ENCODE measurements at regions not wholly inside any gene's neighbourhood (a gene's known extent, or its start where the extent isn't known, plus 50 kb on each side); places are given as distances from the start of the nearest gene placed in this dataset.

- H3K27me3 ChIP-seq (ENCODE audit: control insufficient read depth, insufficient read depth, low read length), result no peaks in the 10 kb centered on the region
- no peaks in the 10 kb centered on the region for H3K79me1 ChIP-seq (ENCODE audit: low read depth in 1 of 2, low read length in 2 of 2)
- no peak overlapping the region for H3K4ac ChIP-seq (ENCODE audit: low read depth, low read length)
- no peak overlapping the region for H3K56ac ChIP-seq (ENCODE audit: extremely low read depth, insufficient read depth, low read length)
- intact Hi-C loops (cut with micrococcal nuclease) (no loop called here), in situ Hi-C loops (cut with MboI; ENCODE audit: low sequenced_read_pairs) (no loop called here), dilution Hi-C loops (cut with HindIII; ENCODE audit: low sequenced_read_pairs, unreplicated experiment) (no loop called here)
- no peak overlapping the region for H4K5ac ChIP-seq (ENCODE audit: low read depth, low read length)
- H3K9me3 ChIP-seq (ENCODE audit: control insufficient read depth, insufficient read depth, low read length), result no peaks in the 10 kb centered on the region
- H2AFZ ChIP-seq (replicated peaks; ENCODE audit: low read length, poor library complexity), result no peak overlapping the region
- H2BK20ac ChIP-seq (ENCODE audit: low read depth, low read length), result no peak overlapping the region
- H4K8ac ChIP-seq (ENCODE audit: low read depth in 2 of 2, low read length in 2 of 2), result no peak overlapping the region
- no peak overlapping the region for H3K27ac ChIP-seq (ENCODE audit: insufficient read depth, low read length)
- ChIA-PET POLR2A (ENCODE audit: unreplicated experiment) (no interaction called here), CTCF (no interaction called here)
- no peaks in the 10 kb centered on the region for H4K20me1 ChIP-seq (ENCODE audit: insufficient read depth, low read length)
- no peak overlapping the region for H2AK5ac ChIP-seq (ENCODE audit: low read depth, low read length)
- H4K91ac ChIP-seq (ENCODE audit: insufficient read depth, low read depth, low read length), result no peak overlapping the region
- no peaks in the 10 kb centered on the region for H3K9me1 ChIP-seq (ENCODE audit: insufficient read depth, low read length)
- no peak overlapping the region for H3K9ac ChIP-seq (ENCODE audit: low read depth, low read length)
- H3K14ac ChIP-seq (replicated peaks; ENCODE audit: low read depth, low read length), result no peak overlapping the region
- no TSS peak for BruUV-seq (replicated peaks)
- no peak overlapping the region for H3K4me3 ChIP-seq (ENCODE audit: insufficient read depth, low read depth, low read length)
- no peak overlapping the region for H2BK15ac ChIP-seq (ENCODE audit: low read depth, low read length)
- no peak overlapping the region for H3K4me2 ChIP-seq (ENCODE audit: low read depth, low read length)
- ATAC-seq (ENCODE audit: low read depth) (no peak), DNase-seq (no peak)
- H3K23ac ChIP-seq (ENCODE audit: low read depth, low read length), result no peak overlapping the region
- no peak overlapping the region for H3K18ac ChIP-seq (ENCODE audit: low read depth, low read length)
- no peaks in the 10 kb centered on the region for H3K4me1 ChIP-seq (ENCODE audit: control insufficient read depth, insufficient read depth, low read length)
- H3K36me3 ChIP-seq (ENCODE audit: control insufficient read depth, insufficient read depth, low read length), result no peaks in the 10 kb centered on the region
- 8% methylated on average over 2 of the region's 4 CpGs; no CpG with 5 or more reads in 1 of the 2 experiments for WGBS, 2 experiments (ENCODE audit: extremely low coverage in 2 of 2, insufficient read length in 1 of 2)
- no peak overlapping the region for H2BK120ac ChIP-seq (ENCODE audit: low read depth, low read length)
- H2BK5ac ChIP-seq (ENCODE audit: low read depth, low read length, poor library complexity, severe bottlenecking), result no peak overlapping the region
- H2AK9ac ChIP-seq (replicated peaks; ENCODE audit: low read depth, low read length, poor library complexity), result no peak overlapping the region
- TF ChIP-seq BHLHE40 (IDR thresholded peaks at IDR 0.05; ENCODE audit: low read depth, low read length), result no peak
- TF ChIP-seq CTCF (conservative IDR thresholded peaks at IDR 0.05; ENCODE audit: low read depth, low read length), result no peak
- TF ChIP-seq NFE2L2 (IDR thresholded peaks at IDR 0.05; ENCODE audit: low read depth, low read length), result no peak
- TF ChIP-seq MXI1 (IDR thresholded peaks at IDR 0.05; ENCODE audit: borderline replicate concordance, low read depth, low read length), result no peak
- TF ChIP-seq POLR2A (IDR thresholded peaks at IDR 0.05; ENCODE audit: low read depth, low read length), result no peak
- TF ChIP-seq CHD1 (IDR thresholded peaks at IDR 0.05; ENCODE audit: low read depth, low read length), result no peak
- no peak for TF ChIP-seq USF2 (IDR thresholded peaks at IDR 0.05; ENCODE audit: low read depth, low read length)
- no peak for TF ChIP-seq MAZ (IDR thresholded peaks at IDR 0.05; ENCODE audit: borderline replicate concordance, low read depth, low read length)
- no peak for TF ChIP-seq FOS (IDR thresholded peaks at IDR 0.05; ENCODE audit: low read depth, low read length)
- TF ChIP-seq ELK1 (IDR thresholded peaks at IDR 0.05; ENCODE audit: borderline replicate concordance, low read depth, low read length), result no peak
- TF ChIP-seq RFX5 (IDR thresholded peaks at IDR 0.05; ENCODE audit: low read depth, low read length), result no peak
- TF ChIP-seq RAD21 (IDR thresholded peaks at IDR 0.05; ENCODE audit: low read length), result no peak
- no peak for TF ChIP-seq SMC3 (IDR thresholded peaks at IDR 0.05; ENCODE audit: low read depth, low read length)
- TF ChIP-seq MAFK (IDR thresholded peaks at IDR 0.05; ENCODE audit: low read depth, low read length), result no peak
- TF ChIP-seq CEBPB (IDR thresholded peaks at IDR 0.05; ENCODE audit: low read depth, low read length), result no peak
- no peak for TF ChIP-seq RCOR1 (IDR thresholded peaks at IDR 0.05; ENCODE audit: insufficient replicate concordance, low read length)
These were observed 672.9 kb downstream of the SQOR start for GRCh38 chr15:46307746-46308145.

All from IMR-90 (cell line).